IMR-90 (cell line): ENCODE measurements at regions not wholly inside any gene's neighbourhood (a gene's known extent, or its start where the extent isn't known, plus 50 kb on each side); places are given as distances from the start of the nearest gene placed in this dataset.

Experiments
- ATAC-seq: fragments of 200-7000 bp; cut with Tn5 transposase; 2 replicates; pipeline ENCODE4 v1.9.1; 2020; ENCODE audit warnings: low read depth, mild to moderate bottlenecking, moderate library complexity
- BruUV-seq: library from RNA; stranded (reverse); fragments of 400-500 nt; replicated peaks from 2 replicates; lab custom pipeline; 2021; lab: Mats Ljungman, UMichigan
- CTCF ChIA-PET: fragments of 300-600 bp; formaldehyde crosslinking; extraction: SDS; loops from one replicate; lab custom pipeline; 2021; ENCODE audit warnings: antibody characterized with exemption; lab: Yijun Ruan, JAX
- POLR2A ChIA-PET: fragments of 300-600 bp; sonication (Branson Sonifier 250); formaldehyde crosslinking; loops from one replicate; lab custom pipeline; 2022; ENCODE audit warnings: antibody characterized with exemption; ENCODE audit not compliant: unreplicated experiment; lab: Charles Lee
- DNase-seq: peaks from one replicate; pipeline ENCODE4 v3.0.0; 2013
- H2AFZ ChIP-seq: replicated peaks from 2 replicates; pipeline ENCODE3; 2013; ENCODE audit warnings: low read length, mild to moderate bottlenecking; ENCODE audit not compliant: poor library complexity
- H2AK5ac ChIP-seq: 2 replicates; pipeline ENCODE4 v1.6.1; 2013; ENCODE audit warnings: low read depth, low read length, inconsistent platforms
- H2AK9ac ChIP-seq: replicated peaks from 2 replicates; pipeline ENCODE3; 2013; ENCODE audit warnings: mild to moderate bottlenecking, low read depth, low read length, moderate library complexity; ENCODE audit not compliant: poor library complexity
- H2BK120ac ChIP-seq: 2 replicates; pipeline ENCODE4 v1.6.1; 2013; ENCODE audit warnings: low read depth, low read length, inconsistent platforms
- H2BK15ac ChIP-seq: 3 replicates; pipeline ENCODE4 v1.6.1; 2013; ENCODE audit warnings: low read depth, low read length, inconsistent platforms
- H2BK20ac ChIP-seq: 2 replicates; pipeline ENCODE4 v1.6.1; 2013; ENCODE audit warnings: low read depth, mild to moderate bottlenecking, inconsistent platforms, low read length, moderate library complexity
- H2BK5ac ChIP-seq: 2 replicates; pipeline ENCODE4 v1.6.1; 2013; ENCODE audit warnings: mild to moderate bottlenecking, low read depth, low read length, inconsistent platforms; ENCODE audit not compliant: poor library complexity, severe bottlenecking
- H3K14ac ChIP-seq: replicated peaks from 2 replicates; pipeline ENCODE4 v1.6.1; 2013; ENCODE audit warnings: low read depth, low read length, inconsistent platforms
- H3K18ac ChIP-seq: 2 replicates; pipeline ENCODE4 v1.6.1; 2013; ENCODE audit warnings: low read depth, low read length, control low read depth
- H3K23ac ChIP-seq: 2 replicates; pipeline ENCODE4 v1.6.1; 2013; ENCODE audit warnings: low read depth, low read length, inconsistent platforms
- H3K27ac ChIP-seq: 2 replicates; pipeline ENCODE4 v1.5.1; 2013; ENCODE audit warnings: mild to moderate bottlenecking, control low read depth, low read length; ENCODE audit not compliant: insufficient read depth
- H3K27me3 ChIP-seq: 2 replicates; pipeline ENCODE4 v1.6.1; 2013; ENCODE audit warnings: low read length; ENCODE audit not compliant: control insufficient read depth, insufficient read depth
- H3K36me3 ChIP-seq: 2 replicates; pipeline ENCODE4 v1.6.1; 2013; ENCODE audit warnings: low read length, mixed read lengths; ENCODE audit not compliant: control insufficient read depth, insufficient read depth
- H3K4ac ChIP-seq: 2 replicates; pipeline ENCODE4 v1.6.1; 2013; ENCODE audit warnings: low read depth, low read length, inconsistent platforms
- H3K4me1 ChIP-seq: 2 replicates; pipeline ENCODE4 v1.6.1; 2013; ENCODE audit warnings: low read length, mixed read lengths; ENCODE audit not compliant: control insufficient read depth, insufficient read depth
- H3K4me2 ChIP-seq: 2 replicates; pipeline ENCODE4 v1.6.1; 2013; ENCODE audit warnings: low read depth, mild to moderate bottlenecking, control low read depth, low read length, moderate library complexity
- H3K4me3 ChIP-seq: 2 replicates; pipeline ENCODE4 v1.5.1; 2013; ENCODE audit warnings: low read depth, mild to moderate bottlenecking, control low read depth, low read length, moderate library complexity; ENCODE audit not compliant: insufficient read depth
- H3K56ac ChIP-seq: 2 replicates; pipeline ENCODE4 v1.6.1; 2013; ENCODE audit warnings: low read length, inconsistent platforms; ENCODE audit not compliant: insufficient read depth; ENCODE audit errors: extremely low read depth
- H3K79me1 ChIP-seq, 2 experiments: 2 replicates each; pipeline ENCODE4 v1.6.1; 2013; ENCODE audit warnings: low read length in 2 of 2, inconsistent platforms in 1 of 2, low read depth in 1 of 2
- H3K9ac ChIP-seq: 2 replicates; pipeline ENCODE4 v1.6.1; 2013; ENCODE audit warnings: low read depth, low read length, control low read depth
- H3K9me1 ChIP-seq: 2 replicates; pipeline ENCODE4 v1.6.1; 2013; ENCODE audit warnings: low read length, inconsistent platforms; ENCODE audit not compliant: insufficient read depth
- H3K9me3 ChIP-seq: 2 replicates; pipeline ENCODE4 v1.6.1; 2013; ENCODE audit warnings: low read length; ENCODE audit not compliant: control insufficient read depth, insufficient read depth
- H4K20me1 ChIP-seq: 2 replicates; pipeline ENCODE4 v1.6.1; 2013; ENCODE audit warnings: low read length, inconsistent platforms; ENCODE audit not compliant: insufficient read depth
- H4K5ac ChIP-seq: 2 replicates; pipeline ENCODE4 v1.6.1; 2013; ENCODE audit warnings: mild to moderate bottlenecking, low read depth, low read length, control low read depth
- H4K8ac ChIP-seq, 2 experiments: 2 replicates each; pipeline ENCODE4 v1.6.1; 2013; ENCODE audit warnings: low read depth in 2 of 2, low read length in 2 of 2, control low read depth in 1 of 2, inconsistent platforms in 1 of 2
- H4K91ac ChIP-seq: 2 replicates; pipeline ENCODE4 v1.6.1; 2013; ENCODE audit warnings: low read depth, low read length, inconsistent platforms; ENCODE audit not compliant: insufficient read depth
- BHLHE40 ChIP-seq: fragments of 150-350 bp; IDR thresholded peaks from 2 replicates; pipeline ENCODE4 v1.6.1; 2016; ENCODE audit warnings: mild to moderate bottlenecking, low read depth, low read length
- CEBPB ChIP-seq: IDR thresholded peaks from 2 replicates; pipeline ENCODE4 v1.6.1; 2012; ENCODE audit warnings: low read depth, low read length, improper control_type of control experiment
- CHD1 ChIP-seq: IDR thresholded peaks from 2 replicates; pipeline ENCODE4 v1.6.1; 2012; ENCODE audit warnings: low read depth, low read length, improper control_type of control experiment
- FOS ChIP-seq: fragments of 150-350 bp; IDR thresholded peaks from 2 replicates; pipeline ENCODE4 v1.6.1; 2016; ENCODE audit warnings: low read depth, low read length
- MAFK ChIP-seq: IDR thresholded peaks from 2 replicates; pipeline ENCODE4 v1.6.1; 2012; ENCODE audit warnings: low read depth, low read length, improper control_type of control experiment
- MAZ ChIP-seq: IDR thresholded peaks from 2 replicates; pipeline ENCODE4 v1.6.1; 2012; ENCODE audit warnings: low read depth, mild to moderate bottlenecking, low read length, improper control_type of control experiment, moderate library complexity, borderline replicate concordance
- MXI1 ChIP-seq: IDR thresholded peaks from 2 replicates; pipeline ENCODE4 v1.6.1; 2012; ENCODE audit warnings: low read depth, mild to moderate bottlenecking, low read length, moderate library complexity, borderline replicate concordance
- NFE2L2 ChIP-seq: fragments of 150-350 bp; IDR thresholded peaks from 2 replicates; pipeline ENCODE4 v1.6.1; 2016; ENCODE audit warnings: low read depth, mild to moderate bottlenecking, low read length
- POLR2A ChIP-seq: IDR thresholded peaks from 2 replicates; pipeline ENCODE4 v1.6.1; 2012; ENCODE audit warnings: mild to moderate bottlenecking, low read depth, low read length
- RAD21 ChIP-seq: IDR thresholded peaks from 2 replicates; pipeline ENCODE4 v1.6.1; 2012; ENCODE audit warnings: low read length, improper control_type of control experiment
- RCOR1 ChIP-seq: IDR thresholded peaks from 2 replicates; pipeline ENCODE4 v1.6.1; 2012; ENCODE audit warnings: mild to moderate bottlenecking, low read length, improper control_type of control experiment; ENCODE audit not compliant: insufficient replicate concordance
- RFX5 ChIP-seq: IDR thresholded peaks from 2 replicates; pipeline ENCODE4 v1.8.0; 2012; ENCODE audit warnings: low read depth, mild to moderate bottlenecking, low read length, moderate library complexity
- SMC3 ChIP-seq: fragments of 150-350 bp; IDR thresholded peaks from 2 replicates; pipeline ENCODE4 v1.6.1; 2016; ENCODE audit warnings: low read depth, mild to moderate bottlenecking, antibody characterized with exemption, low read length, moderate library complexity
- USF2 ChIP-seq: fragments of 150-350 bp; IDR thresholded peaks from 2 replicates; pipeline ENCODE4 v1.6.1; 2017; ENCODE audit warnings: mild to moderate bottlenecking, antibody characterized with exemption, low read length, low read depth
- whole genome bisulfite sequencing, 2 experiments: methylation state at CpG; one replicate each; pipeline versions ENCODE4 v1.1.5 to v1.1.7; 2013; ENCODE audit warnings: missing lambda C conversion rate in 2 of 2; ENCODE audit not compliant: insufficient read length in 1 of 2; ENCODE audit errors: extremely low coverage in 2 of 2; 5-methylcytosine and 5-hydroxymethylcytosine counted together
- dilution Hi-C: fragments of 300-500 bp; cut with HindIII; formaldehyde crosslinking; loops from one replicate; pipeline ENCODE4 v1.14.3; 2018; ENCODE audit warnings: low sequenced_read_pairs; ENCODE audit not compliant: unreplicated experiment
- in situ Hi-C: fragments of 300-500 bp; cut with MboI; formaldehyde crosslinking; loops from 3 replicates; pipeline ENCODE4 v1.14.3; 2019; ENCODE audit warnings: low sequenced_read_pairs, inconsistent platforms, mixed read lengths
- intact Hi-C: fragments of 100-400 bp; cut with micrococcal nuclease; formaldehyde crosslinking; loops from 2 replicates; pipeline ENCODE4 v1.10.0; 2022
- TF ChIP-seq, protein P1 (sequence below): conservative IDR thresholded peaks from 2 replicates; pipeline ENCODE4 v1.5.1; 2012; ENCODE audit warnings: mild to moderate bottlenecking, low read depth, low read length, improper control_type of control experiment
- TF ChIP-seq, protein P2 (sequence below): fragments of 150-350 bp; IDR thresholded peaks from 2 replicates; pipeline ENCODE4 v1.6.1; 2016; ENCODE audit warnings: low read depth, mild to moderate bottlenecking, low read length, moderate library complexity, borderline replicate concordance

- POLR2A ChIA-PET: no interaction called here
- ATAC-seq (no peak), DNase-seq (no peak)
- in situ Hi-C loops (no loop called here), intact Hi-C loops (no loop called here), dilution Hi-C loops (no loop called here)
- H3K9me3 ChIP-seq: no peaks in the 10 kb centered on the region; the same call in 1 of the 2 replicates
- no peak overlapping the region for H2BK5ac ChIP-seq
- H3K4me3 ChIP-seq: no peak overlapping the region
- H3K4me1 ChIP-seq: no peaks in the 10 kb centered on the region
- H2AK9ac ChIP-seq: no peak overlapping the region
- no peak overlapping the region for H2AK5ac ChIP-seq
- no peak overlapping the region for H2BK120ac ChIP-seq
- no peak overlapping the region for H3K14ac ChIP-seq
- H3K4me2 ChIP-seq: no peak overlapping the region
- BruUV-seq: no TSS peak
- H3K9ac ChIP-seq: no peak overlapping the region
- no peak overlapping the region for H3K56ac ChIP-seq
- H3K18ac ChIP-seq: no peak overlapping the region
- TF ChIP-seq POLR2A: no peak
- TF ChIP-seq RCOR1: no peak
- TF ChIP-seq, protein P1, sequence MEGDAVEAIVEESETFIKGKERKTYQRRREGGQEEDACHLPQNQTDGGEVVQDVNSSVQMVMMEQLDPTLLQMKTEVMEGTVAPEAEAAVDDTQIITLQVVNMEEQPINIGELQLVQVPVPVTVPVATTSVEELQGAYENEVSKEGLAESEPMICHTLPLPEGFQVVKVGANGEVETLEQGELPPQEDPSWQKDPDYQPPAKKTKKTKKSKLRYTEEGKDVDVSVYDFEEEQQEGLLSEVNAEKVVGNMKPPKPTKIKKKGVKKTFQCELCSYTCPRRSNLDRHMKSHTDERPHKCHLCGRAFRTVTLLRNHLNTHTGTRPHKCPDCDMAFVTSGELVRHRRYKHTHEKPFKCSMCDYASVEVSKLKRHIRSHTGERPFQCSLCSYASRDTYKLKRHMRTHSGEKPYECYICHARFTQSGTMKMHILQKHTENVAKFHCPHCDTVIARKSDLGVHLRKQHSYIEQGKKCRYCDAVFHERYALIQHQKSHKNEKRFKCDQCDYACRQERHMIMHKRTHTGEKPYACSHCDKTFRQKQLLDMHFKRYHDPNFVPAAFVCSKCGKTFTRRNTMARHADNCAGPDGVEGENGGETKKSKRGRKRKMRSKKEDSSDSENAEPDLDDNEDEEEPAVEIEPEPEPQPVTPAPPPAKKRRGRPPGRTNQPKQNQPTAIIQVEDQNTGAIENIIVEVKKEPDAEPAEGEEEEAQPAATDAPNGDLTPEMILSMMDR: no peak
- TF ChIP-seq SMC3: no peak
- no peak for TF ChIP-seq FOS
- TF ChIP-seq, protein P2, sequence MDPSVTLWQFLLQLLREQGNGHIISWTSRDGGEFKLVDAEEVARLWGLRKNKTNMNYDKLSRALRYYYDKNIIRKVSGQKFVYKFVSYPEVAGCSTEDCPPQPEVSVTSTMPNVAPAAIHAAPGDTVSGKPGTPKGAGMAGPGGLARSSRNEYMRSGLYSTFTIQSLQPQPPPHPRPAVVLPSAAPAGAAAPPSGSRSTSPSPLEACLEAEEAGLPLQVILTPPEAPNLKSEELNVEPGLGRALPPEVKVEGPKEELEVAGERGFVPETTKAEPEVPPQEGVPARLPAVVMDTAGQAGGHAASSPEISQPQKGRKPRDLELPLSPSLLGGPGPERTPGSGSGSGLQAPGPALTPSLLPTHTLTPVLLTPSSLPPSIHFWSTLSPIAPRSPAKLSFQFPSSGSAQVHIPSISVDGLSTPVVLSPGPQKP: no peak
- no peak for TF ChIP-seq MAFK
- TF ChIP-seq BHLHE40: no peak
- no peak for TF ChIP-seq CEBPB
- no peak for TF ChIP-seq USF2
- TF ChIP-seq RFX5: no peak
- TF ChIP-seq RAD21: no peak
- TF ChIP-seq MAZ: no peak
- TF ChIP-seq CHD1: no peak
- no peak for TF ChIP-seq MXI1
- no peak for TF ChIP-seq NFE2L2
- WGBS, 2 experiments: no CpG with 5 or more reads among the region's 1 CpG
- no peak overlapping the region for H2BK20ac ChIP-seq
- no peaks in the 10 kb centered on the region for H3K9me1 ChIP-seq
- no peak overlapping the region for H4K8ac ChIP-seq
- H3K4ac ChIP-seq: no peak overlapping the region
- CTCF ChIA-PET: interaction anchor here (0.8 to 1.2 kb wide), 2 partner anchors 24 to 29 kb away, joined by 3 read pairs; no protein-coding TSS in a partner anchor
- no peak overlapping the region for H2BK15ac ChIP-seq
- no peak overlapping the region for H3K27ac ChIP-seq
- H3K23ac ChIP-seq: no peak overlapping the region
- H3K36me3 ChIP-seq: no peaks in the 10 kb centered on the region
- H3K79me1 ChIP-seq: no peaks in the 10 kb centered on the region
- H4K20me1 ChIP-seq: no peaks in the 10 kb centered on the region
- no peak overlapping the region for H4K5ac ChIP-seq
- H4K91ac ChIP-seq: no peak overlapping the region
- peaks cover 10% of the 10 kb centered on the region for H3K27me3 ChIP-seq
- H2AFZ ChIP-seq: no peak overlapping the region
Observed at GRCh38 chr3:193951859-193952258, 184.1 kb upstream of the HES1 start.
